D721Med (cell line): ENCODE measurements at regions not wholly inside any gene's neighbourhood (a gene's known extent, or its start where the extent isn't known, plus 50 kb on each side); places are given as distances from the start of the nearest gene placed in this dataset.

Source experiments
- DNase-seq: peaks from one replicate; pipeline ENCODE4 v3.0.0; 2011; ENCODE audit warnings: low spot score; ENCODE audit not compliant: insufficient read length
- FAIRE-seq: peaks from 2 replicates; lab custom pipeline; 2011; peaks lifted over from hg19 to GRCh38; lab: Jason Lieb, UNC
- CTCF ChIP-seq: IDR thresholded peaks from 2 replicates; pipeline ENCODE4 v1.5.1; 2012; ENCODE audit warnings: mild to moderate bottlenecking, control low read depth; ENCODE audit not compliant: insufficient read depth; ENCODE audit errors: missing control alignments

GRCh38 chr16:47924950-47925349 lies 230.8 kb downstream of the ABCC12 start:
- no peak for TF ChIP-seq CTCF
- DNase-seq (no peak), FAIRE-seq (no peak)

GRCh38 chr16:47921535-47921934 lies 234.3 kb downstream of the ABCC12 start:
- TF ChIP-seq CTCF, result no peak
- DNase-seq (no peak), FAIRE-seq (no peak)

DNA sequence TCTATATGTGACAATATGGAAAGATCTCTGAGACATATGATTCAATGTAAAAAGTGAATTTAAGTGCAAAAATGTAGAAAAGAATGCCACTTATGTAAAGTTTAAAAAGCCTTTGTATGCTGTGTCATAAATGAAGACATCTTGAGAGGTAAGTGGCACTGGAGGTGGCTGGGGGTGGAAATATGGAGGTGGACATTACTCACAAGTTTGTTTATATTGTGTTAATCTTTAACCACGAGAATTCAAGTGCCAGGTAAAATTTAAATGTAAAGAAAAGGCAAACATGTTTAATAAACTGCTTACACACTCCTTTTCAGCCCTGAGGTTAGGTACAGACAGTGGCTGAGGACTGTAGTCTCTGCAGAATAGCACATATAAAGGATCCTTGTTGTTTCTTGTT lies 235.1 kb downstream of the ABCC12 start:
- FAIRE-seq (no peak), DNase-seq (no peak)
- no peak for TF ChIP-seq CTCF

DNA sequence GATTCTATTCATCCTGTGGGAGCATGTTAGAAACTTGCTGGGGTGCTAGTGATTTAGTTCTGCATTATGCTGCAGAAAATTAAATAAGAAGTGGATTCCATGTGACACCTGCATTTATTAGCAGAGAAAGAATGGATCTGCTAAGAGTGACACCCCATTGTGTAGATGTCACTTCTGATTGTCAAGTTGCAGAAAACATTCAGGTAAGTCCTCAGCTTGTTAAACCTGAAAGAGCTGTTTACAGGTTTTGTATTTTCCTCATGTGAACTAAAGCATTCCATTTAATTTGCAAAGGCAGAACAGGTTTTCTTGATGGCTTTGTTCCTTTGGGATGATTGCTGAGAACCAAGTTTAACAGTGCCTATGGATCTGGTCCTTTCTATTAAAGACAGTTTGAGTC lies 238.7 kb downstream of the ABCC12 start:
- no peak for FAIRE-seq
- TF ChIP-seq CTCF, result no peak

DNA sequence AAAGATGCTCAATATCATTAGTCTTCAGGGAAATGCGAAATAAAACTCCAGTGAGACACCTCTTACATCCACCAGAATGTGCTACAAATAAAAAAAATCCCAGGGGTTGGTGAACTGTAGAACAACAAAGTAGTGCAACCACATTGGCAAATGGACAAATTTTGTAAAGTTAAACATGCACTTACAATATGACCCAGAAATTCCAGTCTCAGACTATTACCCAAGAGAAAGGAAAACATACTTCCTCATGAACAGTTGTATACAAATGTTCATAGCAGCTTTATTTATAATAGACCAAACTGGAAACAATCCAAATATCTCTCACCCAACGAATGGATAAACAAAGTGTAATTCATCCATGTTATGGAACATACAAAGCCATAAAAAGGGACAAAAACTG lies 239.5 kb downstream of the ABCC12 start:
- DNase-seq (no peak), FAIRE-seq (no peak)
- no peak for TF ChIP-seq CTCF

More for the DNA sequence above, 238.7 kb downstream of the ABCC12 start:
- DNase-seq, result no peak

DNA sequence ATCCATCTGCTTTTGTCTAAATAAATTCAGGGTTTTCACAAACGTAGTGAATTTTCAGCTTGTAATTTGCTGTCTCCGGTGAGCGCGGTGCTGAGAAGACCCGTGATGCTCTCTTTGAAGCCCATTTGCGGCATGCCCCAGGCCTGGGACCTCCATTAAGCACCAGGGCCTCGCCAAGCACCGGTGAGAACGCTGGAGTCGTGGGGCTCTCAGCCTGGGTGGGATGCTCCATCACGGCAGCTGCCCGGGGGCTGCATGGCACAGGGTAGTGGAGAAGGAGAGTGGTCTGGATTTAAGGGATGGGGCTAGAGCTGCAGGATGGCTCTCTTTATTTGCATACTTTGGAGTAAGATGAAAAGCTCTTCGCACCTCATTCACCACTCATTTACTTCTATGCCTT lies 248.7 kb downstream of the ABCC12 start:
- FAIRE-seq, result no peak
- no peak for DNase-seq
- TF ChIP-seq CTCF, result no peak

DNA sequence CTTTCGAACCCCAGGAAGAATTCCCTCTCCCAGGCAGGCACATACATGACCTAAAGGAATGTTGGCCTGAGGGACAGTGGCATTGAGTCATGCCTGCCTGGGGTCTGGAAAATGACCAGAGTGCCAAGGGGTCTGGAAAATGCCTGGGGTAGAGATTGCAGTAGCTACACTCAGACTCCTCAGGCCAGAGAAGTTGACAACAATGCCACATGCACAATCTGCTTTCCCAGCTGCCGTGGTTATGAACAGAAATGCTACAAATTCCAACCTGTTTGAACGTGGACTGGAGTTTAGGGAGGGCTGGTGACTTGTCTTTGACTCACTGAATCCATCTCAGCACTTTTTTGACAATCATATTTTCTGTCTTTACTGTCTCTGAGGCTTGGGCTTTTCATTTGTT lies 250.0 kb downstream of the ABCC12 start:
- DNase-seq, result no peak
- no peak for FAIRE-seq
- no peak for TF ChIP-seq CTCF
